ENCODE measurements at regions not wholly inside any gene's neighbourhood (a gene's known extent, or its start where the extent isn't known, plus 50 kb on each side); places are given as distances from the start of the nearest gene placed in this dataset.
"Not testable (repeated sequence)": the region's sequence is repeated elsewhere in the genome, so short reads cannot be mapped to it uniquely, and the experiment has no call there.

DNA sequence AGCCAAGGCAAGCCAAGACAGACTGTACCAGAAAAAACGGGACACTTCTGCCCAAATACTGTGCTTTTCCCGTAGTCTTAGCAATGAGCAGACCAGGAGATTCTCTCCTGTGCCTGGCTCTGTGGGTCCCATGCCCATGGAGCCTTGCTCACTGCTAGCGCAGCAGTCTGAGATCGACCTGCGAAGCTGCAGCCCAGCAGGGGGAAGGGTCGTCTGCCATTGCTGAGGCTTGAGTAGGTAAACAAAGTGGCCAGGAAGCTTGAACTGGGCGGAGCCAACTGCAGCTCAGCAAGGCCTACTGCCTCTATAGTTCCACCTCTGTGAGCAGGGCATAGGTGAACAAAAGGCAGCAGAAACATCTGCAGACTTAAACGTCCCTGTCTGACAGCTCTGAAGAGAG, 647.3 kb upstream of the C16orf82 start:
- TF ChIP-seq CTCF (IDR thresholded peaks at IDR 0.05; ENCODE audit: low read depth, low read length); EZH2phosphoT487 (IDR thresholded peaks at IDR 0.05; ENCODE audit: low read depth): not testable (repeated sequence)

All from OCI-LY3 (cell line).